GM12878 (cell line): ENCODE measurements at regions not wholly inside any gene's neighbourhood (a gene's known extent, or its start where the extent isn't known, plus 50 kb on each side); places are given as distances from the start of the nearest gene placed in this dataset.

Experiments used
- DPF2 ChIP-seq: fragments of 450-650 bp; IDR thresholded peaks from 2 replicates; pipeline ENCODE4 v1.6.1; 2017; ENCODE audit warnings: mild to moderate bottlenecking
- ESRRA ChIP-seq: IDR thresholded peaks from 2 replicates; pipeline ENCODE4 v1.6.1; 2012; ENCODE audit warnings: mild to moderate bottlenecking, low read length, improper control_type of control experiment
- IKZF1 ChIP-seq: fragments of 450-650 bp; conservative IDR thresholded peaks from 2 replicates; pipeline ENCODE4 v1.6.1; 2017; ENCODE audit warnings: antibody characterized with exemption, mild to moderate bottlenecking
- NFYA ChIP-seq: IDR thresholded peaks from 2 replicates; pipeline ENCODE4 v1.6.1; 2011; ENCODE audit warnings: low read depth, mild to moderate bottlenecking, low read length, improper control_type of control experiment, borderline replicate concordance
- NFYB ChIP-seq: IDR thresholded peaks from 2 replicates; pipeline ENCODE4 v1.6.1; 2011; ENCODE audit warnings: low read depth, mild to moderate bottlenecking, low read length, improper control_type of control experiment, moderate library complexity; ENCODE audit not compliant: insufficient read depth
- POLR2AphosphoS5 ChIP-seq: IDR thresholded peaks from 2 replicates; pipeline ENCODE4 v1.6.1; 2011; ENCODE audit warnings: mild to moderate bottlenecking, low read length, inconsistent platforms
- SUZ12 ChIP-seq: fragments of 200-600 bp; sonication (generic); IDR thresholded peaks from one replicate; pipeline ENCODE4 v1.6.1; 2018; ENCODE audit warnings: antibody characterized with exemption, mild to moderate bottlenecking; ENCODE audit not compliant: unreplicated experiment
- TCF7 ChIP-seq: IDR thresholded peaks from 2 replicates; pipeline ENCODE4 v1.6.1; 2014; ENCODE audit warnings: antibody characterized with exemption, borderline replicate concordance
- YY1 ChIP-seq: IDR thresholded peaks from 2 replicates; pipeline ENCODE4 v1.6.1; 2011; ENCODE audit warnings: low read depth, mild to moderate bottlenecking, low read length
- TF ChIP-seq, protein P1 (sequence below): fragments of 450-650 bp; IDR thresholded peaks from 2 replicates; pipeline ENCODE4 v1.6.1; 2017; ENCODE audit warnings: antibody characterized with exemption, mild to moderate bottlenecking, moderate library complexity
- TF ChIP-seq, protein P2 (sequence below): IDR thresholded peaks from 2 replicates; pipeline ENCODE4 v1.6.1; 2011; ENCODE audit warnings: mild to moderate bottlenecking, low read depth, low read length, moderate library complexity; ENCODE audit not compliant: insufficient replicate concordance

DNA sequence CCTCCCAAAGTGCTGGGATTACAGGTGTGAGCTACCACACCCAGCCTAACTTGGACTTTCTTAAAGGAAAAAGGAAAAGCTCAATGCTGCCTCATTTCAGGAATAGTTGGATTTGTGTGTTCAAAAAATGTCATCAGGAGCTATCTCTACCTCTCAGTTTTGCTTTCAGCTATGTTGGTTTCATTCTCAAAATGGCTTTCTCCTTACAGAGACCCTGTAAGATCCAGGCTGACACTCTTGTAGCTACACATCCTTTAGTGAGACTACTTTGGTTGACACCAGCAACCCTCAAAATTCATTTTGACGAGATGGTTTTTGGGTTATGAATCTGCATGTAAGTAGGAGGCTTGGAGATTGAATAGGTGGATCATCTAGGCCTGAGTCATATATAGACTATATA lies 269.7 kb upstream of the SORCS1 start (continued):
- TF ChIP-seq, protein P1, sequence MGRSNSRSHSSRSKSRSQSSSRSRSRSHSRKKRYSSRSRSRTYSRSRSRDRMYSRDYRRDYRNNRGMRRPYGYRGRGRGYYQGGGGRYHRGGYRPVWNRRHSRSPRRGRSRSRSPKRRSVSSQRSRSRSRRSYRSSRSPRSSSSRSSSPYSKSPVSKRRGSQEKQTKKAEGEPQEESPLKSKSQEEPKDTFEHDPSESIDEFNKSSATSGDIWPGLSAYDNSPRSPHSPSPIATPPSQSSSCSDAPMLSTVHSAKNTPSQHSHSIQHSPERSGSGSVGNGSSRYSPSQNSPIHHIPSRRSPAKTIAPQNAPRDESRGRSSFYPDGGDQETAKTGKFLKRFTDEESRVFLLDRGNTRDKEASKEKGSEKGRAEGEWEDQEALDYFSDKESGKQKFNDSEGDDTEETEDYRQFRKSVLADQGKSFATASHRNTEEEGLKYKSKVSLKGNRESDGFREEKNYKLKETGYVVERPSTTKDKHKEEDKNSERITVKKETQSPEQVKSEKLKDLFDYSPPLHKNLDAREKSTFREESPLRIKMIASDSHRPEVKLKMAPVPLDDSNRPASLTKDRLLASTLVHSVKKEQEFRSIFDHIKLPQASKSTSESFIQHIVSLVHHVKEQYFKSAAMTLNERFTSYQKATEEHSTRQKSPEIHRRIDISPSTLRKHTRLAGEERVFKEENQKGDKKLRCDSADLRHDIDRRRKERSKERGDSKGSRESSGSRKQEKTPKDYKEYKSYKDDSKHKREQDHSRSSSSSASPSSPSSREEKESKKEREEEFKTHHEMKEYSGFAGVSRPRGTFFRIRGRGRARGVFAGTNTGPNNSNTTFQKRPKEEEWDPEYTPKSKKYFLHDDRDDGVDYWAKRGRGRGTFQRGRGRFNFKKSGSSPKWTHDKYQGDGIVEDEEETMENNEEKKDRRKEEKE, result no peak
- no peak for TF ChIP-seq IKZF1
- TF ChIP-seq NFYB, result no peak
- TF ChIP-seq POLR2AphosphoS5, result no peak
- no peak for TF ChIP-seq TCF7
- no peak for TF ChIP-seq ESRRA
- no peak for TF ChIP-seq SUZ12
- no peak for TF ChIP-seq YY1
- TF ChIP-seq DPF2, result no peak
- TF ChIP-seq NFYA, result no peak
- TF ChIP-seq, protein P2, sequence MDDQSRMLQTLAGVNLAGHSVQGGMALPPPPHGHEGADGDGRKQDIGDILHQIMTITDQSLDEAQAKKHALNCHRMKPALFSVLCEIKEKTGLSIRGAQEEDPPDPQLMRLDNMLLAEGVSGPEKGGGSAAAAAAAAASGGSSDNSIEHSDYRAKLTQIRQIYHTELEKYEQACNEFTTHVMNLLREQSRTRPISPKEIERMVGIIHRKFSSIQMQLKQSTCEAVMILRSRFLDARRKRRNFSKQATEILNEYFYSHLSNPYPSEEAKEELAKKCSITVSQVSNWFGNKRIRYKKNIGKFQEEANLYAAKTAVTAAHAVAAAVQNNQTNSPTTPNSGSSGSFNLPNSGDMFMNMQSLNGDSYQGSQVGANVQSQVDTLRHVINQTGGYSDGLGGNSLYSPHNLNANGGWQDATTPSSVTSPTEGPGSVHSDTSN, result no peak
